HG03064 (cell line): ENCODE measurements at regions not wholly inside any gene's neighbourhood (a gene's known extent, or its start where the extent isn't known, plus 50 kb on each side); places are given as distances from the start of the nearest gene placed in this dataset.
A peak's percentile ranks its signal among the peaks of the same experiment; 100 is the strongest.

Source experiments
- ATAC-seq: cut with Tn5 transposase; IDR thresholded peaks from one replicate; pipeline ENCODE4 v1.9.1; 2021; ENCODE audit warnings: low read depth; ENCODE audit not compliant: unreplicated experiment

DNA sequence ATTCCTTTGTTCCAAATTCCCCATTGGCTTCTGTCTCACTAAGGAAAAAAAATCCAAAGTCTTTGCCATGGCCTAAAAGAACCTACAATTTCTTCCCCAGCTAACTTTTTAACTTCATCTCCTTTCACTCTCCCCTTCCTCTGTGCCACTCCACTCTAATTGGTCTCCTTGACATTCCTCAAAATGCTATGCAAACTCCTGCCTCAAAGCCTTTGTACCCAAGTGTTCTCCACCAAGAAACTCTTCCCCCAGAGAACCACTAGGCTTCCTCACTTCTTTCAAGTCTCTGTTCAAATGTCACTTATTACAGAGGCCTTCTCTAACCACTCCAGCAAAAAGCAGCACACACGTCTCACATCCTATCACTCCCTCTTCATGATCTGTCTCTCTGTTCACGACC is 91.6 kb upstream of the NR4A3 start:
- ATAC-seq = no peak

DNA sequence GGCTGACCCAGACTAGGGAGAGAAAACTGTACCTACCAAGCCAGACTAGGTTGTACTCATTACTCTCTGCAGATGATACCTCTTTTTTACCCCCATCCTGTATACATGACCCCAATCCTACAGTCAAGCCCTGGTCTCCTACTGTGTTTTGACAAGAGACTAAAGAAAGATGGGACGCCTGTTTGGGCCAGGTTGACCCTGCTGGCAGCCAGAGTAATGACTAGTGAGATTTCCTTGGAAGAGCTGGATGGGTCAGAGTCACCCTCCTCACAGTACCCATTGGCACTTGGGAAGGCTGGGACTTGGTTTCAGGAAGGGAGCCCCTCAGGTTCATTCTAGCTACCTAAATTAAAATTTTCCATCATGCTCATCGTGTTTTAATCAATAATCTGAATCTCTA is 89.7 kb upstream of the NR4A3 start:
- ATAC-seq = no peak

GRCh38 chr9:99732715-99733114 is 89.0 kb upstream of the NR4A3 start:
- no peak for ATAC-seq

DNA sequence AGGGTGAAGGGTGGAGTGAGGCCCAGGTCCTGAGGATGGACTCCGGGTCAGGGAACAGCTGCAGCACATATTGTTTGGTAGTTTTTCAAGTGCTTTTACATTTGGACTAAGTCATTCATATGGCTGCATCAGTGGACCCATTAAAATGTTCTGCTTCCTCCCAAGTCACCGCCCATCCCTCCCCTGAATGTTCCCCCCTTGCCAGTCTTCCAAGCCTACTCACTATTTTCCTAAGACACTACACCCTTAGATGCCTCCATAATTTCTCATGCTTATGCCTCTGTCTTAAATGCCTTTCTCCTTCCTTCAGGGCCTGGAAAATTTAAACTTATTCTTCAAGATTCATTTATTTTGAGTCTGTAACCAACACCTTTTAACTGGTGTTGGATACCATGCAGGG is 86.6 kb upstream of the NR4A3 start:
- ATAC-seq = no peak

DNA sequence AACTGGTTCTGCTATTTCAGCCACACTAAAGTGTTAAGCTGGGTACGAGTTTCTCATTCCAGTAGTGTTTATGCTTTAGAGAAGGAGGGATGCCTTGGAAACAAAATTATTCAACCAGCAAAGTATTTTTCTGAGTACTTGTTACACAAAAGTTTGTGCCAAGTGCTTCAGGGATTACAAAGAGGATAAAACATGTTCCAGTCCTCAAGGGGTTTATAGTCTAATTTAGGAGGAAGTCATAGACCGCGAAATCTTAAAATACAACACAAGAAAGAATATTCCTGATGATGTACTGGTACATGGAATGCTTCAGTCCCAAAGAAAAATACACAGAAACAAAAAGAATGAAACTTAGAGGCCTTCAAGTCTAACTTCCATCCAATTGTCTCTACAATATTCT is 85.4 kb upstream of the NR4A3 start:
- no peak for ATAC-seq

- no peak for ATAC-seq
Observed at GRCh38 chr9:99737649-99738048, 84.0 kb upstream of the NR4A3 start.

- ATAC-seq = no peak
Observed at GRCh38 chr9:99743006-99743405, 78.7 kb upstream of the NR4A3 start.

DNA sequence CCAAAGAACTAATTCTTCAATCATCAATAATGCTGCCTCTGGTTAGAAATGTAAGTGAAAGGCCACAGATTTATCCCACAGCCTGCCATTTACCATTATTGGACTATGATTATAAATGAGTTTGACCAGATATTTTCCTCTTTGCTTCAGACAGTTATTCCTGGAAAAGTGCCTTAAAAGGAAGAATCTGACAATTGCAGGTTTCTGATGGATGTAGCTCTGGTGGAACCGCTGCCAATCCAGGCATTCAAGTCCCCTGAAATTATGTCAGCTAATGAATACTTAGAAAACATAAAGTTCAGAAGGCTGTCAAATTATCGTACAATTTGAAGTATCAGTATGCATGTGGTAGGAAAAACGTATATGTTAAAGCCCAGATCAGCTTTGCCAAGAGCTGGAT is 78.2 kb upstream of the NR4A3 start:
- no peak for ATAC-seq

DNA sequence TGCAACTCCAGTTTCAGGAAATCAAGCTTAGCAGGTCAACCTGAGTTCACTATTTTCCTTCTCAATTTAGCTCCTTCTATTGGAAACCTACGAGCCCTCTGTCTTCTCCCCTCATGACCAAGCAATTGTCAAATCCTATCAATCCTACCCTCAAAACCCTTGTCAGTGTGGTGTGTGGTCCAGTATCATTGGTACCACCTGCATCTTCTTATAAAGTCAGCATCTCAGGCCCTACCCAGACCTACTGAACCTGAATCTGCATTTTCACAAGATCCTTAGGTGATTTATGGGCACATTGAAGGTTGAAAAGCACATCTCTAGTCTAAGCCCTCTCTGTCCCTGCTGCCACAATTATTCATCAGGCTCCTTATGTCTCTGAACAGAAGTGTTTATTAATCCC is 77.6 kb upstream of the NR4A3 start:
- ATAC-seq = no peak

DNA sequence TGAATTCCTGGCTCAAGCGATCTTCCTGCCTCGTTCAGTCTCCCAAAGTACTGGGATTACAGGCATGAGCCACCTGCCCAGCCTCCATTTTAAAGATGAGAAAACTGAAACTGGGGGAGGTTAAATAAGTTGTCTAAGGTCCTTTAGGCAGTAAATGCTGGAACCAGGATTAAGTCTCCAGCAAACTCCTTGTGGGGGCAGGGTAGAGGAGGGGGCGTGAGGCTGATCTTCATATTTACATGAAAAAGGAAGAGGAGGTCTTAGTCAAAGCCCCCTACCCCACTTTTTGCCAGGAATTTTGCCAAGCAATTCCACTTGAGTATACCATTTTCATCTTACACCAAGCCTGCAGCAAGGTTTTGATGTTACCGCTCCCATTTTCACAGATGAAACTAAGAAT is 76.6 kb upstream of the NR4A3 start:
- ATAC-seq = no peak

- no peak for ATAC-seq
Observed at GRCh38 chr9:99746406-99746805, 75.3 kb upstream of the NR4A3 start.

DNA sequence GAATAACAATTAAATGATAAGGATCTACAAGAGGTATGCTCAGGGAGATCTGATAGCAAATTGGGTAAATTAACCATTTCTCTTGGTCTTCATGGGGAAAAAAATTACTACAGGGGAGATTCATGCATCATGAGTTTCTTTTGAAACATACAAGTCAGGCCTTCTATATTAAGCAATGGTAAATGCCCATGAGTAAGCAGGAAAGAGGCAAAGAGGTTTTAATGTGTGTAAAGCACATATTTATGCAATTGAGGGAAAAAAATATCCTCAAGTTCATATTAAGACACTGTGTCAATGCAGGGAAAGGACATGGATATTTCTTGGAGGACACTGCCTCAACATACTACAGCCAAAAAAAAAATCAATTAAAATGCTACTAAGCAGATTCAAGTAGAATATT is 73.4 kb upstream of the NR4A3 start:
- no peak for ATAC-seq

GRCh38 chr9:99748676-99749075 is 73.0 kb upstream of the NR4A3 start:
- no peak for ATAC-seq

- ATAC-seq = no peak
Observed at GRCh38 chr9:99749641-99750040, 72.0 kb upstream of the NR4A3 start.

DNA sequence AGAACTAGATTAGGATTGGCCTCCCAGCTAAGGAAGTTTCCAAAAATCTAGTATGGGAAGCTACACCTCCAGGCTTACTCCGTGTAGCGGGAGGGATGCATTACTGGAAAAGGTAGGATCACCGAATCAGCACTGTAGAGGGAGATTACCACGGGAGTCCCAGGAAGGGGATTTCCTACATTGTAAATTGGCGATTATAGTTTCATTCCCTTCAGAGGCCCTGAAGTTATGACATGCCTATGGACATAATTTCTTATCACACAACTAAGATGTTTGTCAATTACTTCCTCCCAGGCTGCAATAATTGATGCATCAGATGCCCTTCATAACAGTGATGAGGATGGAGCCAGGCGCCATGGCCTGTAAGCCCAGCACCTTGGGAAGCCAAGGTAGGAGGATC is 71.2 kb upstream of the NR4A3 start:
- ATAC-seq = no peak

- no peak for ATAC-seq
Observed at GRCh38 chr9:99752417-99753109, 69.1 kb upstream of the NR4A3 start.

- ATAC-seq = no peak
Observed at GRCh38 chr9:99753436-99753835, 68.2 kb upstream of the NR4A3 start.

GRCh38 chr9:99760421-99760820 is 61.3 kb upstream of the NR4A3 start:
- no peak for ATAC-seq

GRCh38 chr9:99762470-99762869 is 59.2 kb upstream of the NR4A3 start:
- ATAC-seq = peak; percentile 99
